ENCODE measurements at regions not wholly inside any gene's neighbourhood (a gene's known extent, or its start where the extent isn't known, plus 50 kb on each side); places are given as distances from the start of the nearest gene placed in this dataset.
A peak's percentile ranks its signal among the peaks of the same experiment; 100 is the strongest.

- no peak for FAIRE-seq
Observed at GRCh38 chr9:28779243-28779642, 1206.0 kb upstream of the C9orf72 start.

DNA sequence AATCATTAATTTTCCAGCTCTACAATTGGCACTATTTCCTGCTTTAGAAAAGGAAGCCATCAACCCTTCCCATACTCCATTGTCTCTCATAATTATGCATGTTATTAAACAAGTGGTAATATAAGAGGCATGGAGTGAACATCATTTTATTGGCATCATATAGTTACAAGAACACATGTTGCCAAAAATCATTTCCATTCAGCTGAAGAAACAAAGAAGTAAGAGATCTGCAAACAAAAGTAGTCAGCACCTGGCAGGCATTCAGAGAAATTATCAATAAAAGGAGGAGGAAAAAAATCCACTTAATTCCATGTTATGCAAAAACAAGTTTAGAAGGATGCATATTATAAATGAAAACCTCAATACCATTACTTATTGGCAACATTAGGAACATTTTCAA, 1208.2 kb upstream of the C9orf72 start:
- no peak for FAIRE-seq

- FAIRE-seq: no peak
Observed at GRCh38 chr9:28782630-28783029, 1209.3 kb upstream of the C9orf72 start.

DNA sequence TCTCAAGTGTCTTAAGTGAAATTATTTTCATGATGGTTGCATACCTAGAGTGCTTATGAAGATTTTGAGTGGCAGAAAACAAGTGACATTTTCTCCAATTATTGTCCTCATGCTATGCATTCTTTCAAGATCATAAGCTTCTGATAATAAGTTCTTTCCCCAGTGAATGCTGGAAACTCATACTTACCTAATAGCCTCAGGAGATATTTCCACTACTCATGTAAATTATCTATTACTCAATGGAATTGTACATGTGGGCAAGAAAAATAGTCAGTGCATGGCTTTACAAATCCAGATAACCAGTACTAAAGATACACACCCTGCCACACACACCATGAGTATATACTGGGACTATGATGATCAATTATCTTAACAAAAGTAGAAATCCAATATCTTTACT, 1219.4 kb upstream of the C9orf72 start:
- no peak for FAIRE-seq

DNA sequence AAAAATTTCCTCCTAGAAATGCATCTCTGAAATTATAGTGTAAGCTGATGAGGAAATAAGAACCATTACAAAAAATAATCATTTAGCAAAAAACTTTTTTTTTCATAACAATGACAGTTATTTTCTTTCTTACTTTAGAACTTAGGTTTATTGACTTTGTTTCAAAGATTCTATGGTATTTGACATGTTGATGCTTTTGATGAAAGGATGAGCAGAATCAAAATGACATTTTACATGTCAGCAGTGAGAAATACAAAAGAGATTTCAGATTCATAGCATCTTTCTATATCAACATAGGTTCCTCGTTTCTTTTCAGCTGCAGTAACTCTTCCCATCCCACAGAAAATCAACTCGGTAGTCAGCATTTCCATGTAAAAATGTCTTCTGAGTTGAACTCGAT, 1226.6 kb upstream of the C9orf72 start:
- FAIRE-seq: no peak

- FAIRE-seq: no peak
Observed at GRCh38 chr9:28801144-28801799, 1228.0 kb upstream of the C9orf72 start.

- FAIRE-seq: no peak
Observed at GRCh38 chr9:28805197-28805596, 1231.9 kb upstream of the C9orf72 start.

DNA sequence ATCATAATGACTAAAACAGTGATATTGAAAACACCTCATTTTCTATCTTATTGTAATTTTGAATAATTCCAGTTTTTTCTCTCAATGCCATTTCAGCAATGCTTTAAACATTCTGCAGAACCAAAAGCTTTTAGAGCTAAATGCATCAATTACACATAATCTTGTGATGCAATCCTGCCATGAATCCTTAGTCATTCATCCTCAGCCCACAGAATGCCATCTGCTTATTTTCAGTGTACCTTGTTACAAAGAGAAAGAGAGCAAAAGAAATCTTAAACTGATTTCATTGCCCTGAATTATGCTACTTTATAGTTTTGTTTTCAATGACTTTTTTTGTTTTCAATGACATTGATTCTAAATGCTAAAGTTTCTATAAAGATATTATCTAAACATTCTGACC, 1234.8 kb upstream of the C9orf72 start:
- peak; percentile 74 for FAIRE-seq

DNA sequence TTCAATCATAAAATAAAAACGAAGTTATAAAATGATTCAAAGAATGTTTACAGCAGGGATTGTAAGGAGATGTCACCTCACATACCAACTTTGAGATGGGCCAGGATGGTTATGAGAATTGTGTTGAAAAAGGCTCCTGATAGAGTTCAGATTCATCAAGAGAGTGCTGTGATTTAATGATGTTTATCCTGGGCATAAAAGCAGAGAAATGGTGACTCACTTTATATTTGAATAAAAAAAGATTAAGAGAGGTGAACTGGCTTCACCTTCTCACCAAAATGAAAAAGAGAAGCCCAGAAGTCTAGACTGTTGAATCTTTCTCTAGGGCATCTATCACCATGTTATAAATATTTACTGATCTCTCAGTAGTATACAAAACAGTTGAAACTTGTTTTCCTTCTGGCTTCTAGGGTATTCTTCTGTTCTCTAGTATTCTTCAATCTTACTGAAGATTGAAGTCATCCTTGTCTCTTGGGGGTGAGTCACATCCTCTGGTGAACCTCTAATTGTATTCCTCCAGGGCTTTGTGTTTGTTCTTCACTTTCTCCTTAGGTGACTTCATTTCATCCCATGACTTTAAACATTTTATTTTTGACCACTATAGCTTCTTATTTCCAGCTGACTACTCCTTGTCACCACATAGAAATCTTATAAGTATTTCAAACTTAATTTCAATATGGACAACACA, 1237.3 kb upstream of the C9orf72 start:
- FAIRE-seq: peak; percentile 65

DNA sequence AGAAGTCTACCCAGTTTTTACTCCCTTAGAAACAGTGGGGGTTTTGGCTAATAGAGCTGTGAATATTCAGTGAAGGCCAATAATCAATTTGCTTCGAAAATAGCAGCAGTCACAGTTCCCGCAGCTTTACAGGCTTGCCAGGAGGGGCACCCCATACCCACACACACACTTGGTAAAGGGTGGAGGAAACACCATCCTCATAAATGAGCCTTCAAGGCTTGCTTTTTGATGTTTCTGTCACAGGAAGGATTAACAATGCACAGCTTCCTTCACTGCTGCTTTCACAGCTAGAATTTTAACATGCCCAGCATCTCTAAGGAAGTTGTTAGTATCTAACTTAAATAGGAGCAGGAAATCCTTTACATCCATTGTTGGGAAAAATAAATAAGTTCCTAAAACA, 1247.5 kb upstream of the C9orf72 start:
- no peak for FAIRE-seq

- FAIRE-seq: no peak
Observed at GRCh38 chr9:28821240-28821639, 1248.0 kb upstream of the C9orf72 start.

DNA sequence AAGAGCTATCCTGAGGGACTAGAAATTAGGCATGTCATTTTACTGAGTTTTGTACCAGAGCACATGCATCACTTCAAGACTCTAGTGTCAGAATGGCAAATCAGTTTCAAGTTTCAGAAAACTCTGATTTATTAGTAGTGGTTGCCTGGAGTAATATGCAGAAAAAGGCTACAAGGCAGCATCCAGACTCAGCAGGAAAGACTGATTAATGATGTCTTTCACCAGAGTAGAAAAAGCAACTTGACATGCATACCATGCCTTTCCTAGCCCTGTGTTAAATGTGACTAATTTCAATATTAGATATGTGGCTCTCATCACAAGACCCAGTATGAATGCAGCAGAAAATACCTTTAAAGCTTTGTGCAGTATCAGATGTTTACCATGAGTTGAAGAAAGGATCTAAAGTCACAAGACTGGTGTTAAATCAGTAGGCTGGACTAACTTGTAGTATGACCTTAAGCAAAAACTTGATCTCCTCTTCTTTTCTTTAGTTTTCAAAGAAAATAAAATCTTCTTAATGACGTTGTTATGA, 1251.2 kb upstream of the C9orf72 start:
- no peak for FAIRE-seq

DNA sequence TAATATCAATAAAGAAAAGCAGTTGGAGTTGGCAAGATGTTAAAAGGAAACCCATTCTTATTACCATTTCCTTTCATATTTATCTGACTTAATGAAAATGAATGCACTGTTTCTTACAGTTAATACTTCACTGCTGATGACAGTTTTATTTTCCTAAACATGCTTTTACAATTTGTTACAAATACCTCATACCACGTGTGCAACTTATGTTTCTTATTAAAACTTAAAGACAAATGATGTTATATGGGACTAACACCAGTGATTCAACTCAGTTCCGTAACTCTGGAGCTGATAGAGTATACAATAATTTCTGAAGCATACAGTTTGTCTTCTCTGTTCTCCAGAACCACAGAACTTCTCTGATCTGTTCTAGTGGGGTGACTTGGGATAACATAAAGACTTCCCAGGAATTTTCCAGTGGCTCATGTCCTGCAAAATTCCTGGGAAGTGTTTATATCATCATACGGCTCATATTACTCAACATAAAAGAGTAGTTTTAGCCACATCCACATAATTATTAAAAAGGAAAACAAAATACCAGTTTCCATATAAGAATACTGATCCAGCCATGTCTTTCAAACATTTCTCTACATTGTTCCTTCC, 1259.0 kb upstream of the C9orf72 start:
- no peak for FAIRE-seq

- no peak for FAIRE-seq
Observed at GRCh38 chr9:28834156-28834555, 1260.9 kb upstream of the C9orf72 start.

- no peak for FAIRE-seq
Observed at GRCh38 chr9:28839778-28840430, 1266.6 kb upstream of the C9orf72 start.

- FAIRE-seq: no peak
Observed at GRCh38 chr9:28841775-28842174, 1268.5 kb upstream of the C9orf72 start.

- no peak for FAIRE-seq
Observed at GRCh38 chr9:28847331-28847730, 1274.0 kb upstream of the C9orf72 start.

- no peak for FAIRE-seq
Observed at GRCh38 chr9:28848671-28849070, 1275.4 kb upstream of the C9orf72 start.

DNA sequence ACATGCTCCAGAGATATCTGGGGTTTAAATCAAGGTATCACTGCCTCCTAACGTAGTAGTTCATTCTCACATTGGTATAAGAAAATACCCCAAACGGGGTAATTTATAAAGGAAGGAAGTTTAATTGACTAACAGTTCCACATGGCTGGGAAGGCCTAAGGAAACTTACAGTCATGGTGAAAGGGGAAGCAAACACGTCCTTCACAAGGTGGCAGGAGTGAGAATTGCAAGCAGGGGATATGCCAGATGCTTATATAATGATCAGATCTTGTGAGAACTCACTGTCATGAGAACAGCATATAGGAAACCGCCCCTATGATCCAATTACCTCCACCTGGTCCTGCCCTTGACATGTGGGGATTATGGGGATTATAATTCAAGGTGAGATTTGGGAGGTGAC, 1280.2 kb upstream of the C9orf72 start:
- no peak for FAIRE-seq

DNA sequence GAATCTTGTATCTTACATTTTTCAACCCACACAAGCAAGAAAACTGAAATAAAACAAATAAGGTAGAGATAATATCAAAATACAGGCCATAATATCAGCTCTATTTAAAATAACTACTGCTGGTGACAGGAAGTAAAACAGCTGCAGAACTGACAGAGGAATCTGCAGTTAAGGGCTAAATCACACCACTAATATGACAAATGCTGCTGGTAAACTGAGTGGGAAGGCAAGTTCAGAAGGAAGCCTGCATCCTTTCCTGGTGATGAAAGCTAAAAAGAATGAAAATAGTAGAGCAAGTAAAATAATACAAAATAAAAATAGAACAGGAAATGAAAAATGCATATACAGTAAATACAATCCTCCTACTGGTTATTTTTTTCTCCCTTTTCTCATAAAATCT, 1293.7 kb upstream of the C9orf72 start:
- FAIRE-seq: no peak

- FAIRE-seq: no peak
Observed at GRCh38 chr9:28868228-28868990, 1295.1 kb upstream of the C9orf72 start.

DNA sequence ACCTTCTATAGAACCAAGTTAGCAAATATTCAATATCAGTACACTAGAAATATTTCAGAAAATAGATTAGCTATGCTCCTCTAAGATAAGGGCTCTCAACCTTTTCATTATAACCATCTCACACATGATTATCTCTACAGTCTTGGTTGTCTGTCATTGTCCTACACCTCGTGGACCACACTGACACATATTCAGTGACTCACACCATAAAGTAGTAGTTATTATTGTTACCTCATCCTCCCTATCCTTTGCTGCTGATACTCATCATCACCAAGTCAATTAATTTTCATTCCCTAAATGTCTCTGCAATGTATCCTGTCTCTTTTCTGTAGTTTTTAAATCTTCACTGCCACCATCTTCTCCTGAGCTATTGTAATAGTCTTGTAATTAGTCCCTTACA, 1309.2 kb upstream of the C9orf72 start:
- no peak for FAIRE-seq

DNA sequence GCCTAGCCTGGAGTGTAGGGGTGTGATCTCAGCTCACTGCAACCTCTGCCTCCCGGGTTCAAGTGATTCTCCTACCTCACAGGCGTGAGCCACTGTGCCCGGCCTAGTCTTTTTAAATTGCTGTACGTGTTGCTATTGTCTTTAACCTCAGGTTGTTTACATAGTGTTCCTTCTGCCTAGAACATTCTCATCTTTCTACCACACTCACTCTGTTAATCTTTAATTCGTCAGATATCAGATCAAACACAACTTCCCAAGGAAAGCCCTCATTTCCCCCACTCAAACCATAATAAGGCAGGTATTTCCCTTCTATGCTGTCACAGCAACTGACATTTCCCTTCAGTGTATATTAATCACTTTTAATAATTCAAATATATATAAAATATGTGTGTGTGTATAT, 1310.0 kb upstream of the C9orf72 start:
- no peak for FAIRE-seq

Measured in islet of Langerhans (tissue), 1 donor.